ENCODE measurements at regions not wholly inside any gene's neighbourhood (a gene's known extent, or its start where the extent isn't known, plus 50 kb on each side); places are given as distances from the start of the nearest gene placed in this dataset.
"Not testable (repeated sequence)": the region's sequence is repeated elsewhere in the genome, so short reads cannot be mapped to it uniquely, and the experiment has no call there.

DNA sequence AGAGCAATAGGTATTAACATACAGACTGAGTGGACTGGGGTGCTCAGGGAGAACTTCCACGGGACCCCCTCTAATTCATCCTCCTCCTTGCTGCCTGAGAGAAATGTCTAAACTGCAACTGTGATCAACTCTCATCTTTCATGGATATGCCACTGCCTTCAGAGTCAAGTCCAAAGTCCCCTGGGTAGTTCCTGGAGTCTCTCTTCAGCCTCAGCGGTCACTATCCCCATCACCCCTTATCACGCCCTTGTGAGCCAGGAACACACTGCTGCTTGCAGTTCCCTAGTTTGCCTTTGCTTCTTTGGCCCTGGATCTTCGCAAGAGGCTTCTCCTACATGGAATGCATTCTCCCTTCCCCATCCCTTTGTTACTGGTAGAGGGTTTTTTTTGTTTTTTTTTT lies 58.7 kb upstream of the AUTS2 start:
- Histone ChIP-seq H3K4me1 (ENCODE audit: insufficient read depth, low read length) (peaks cover 3% of the 10 kb centered on the region; the same call in 1 of the 2 replicates), H3K4me3 (ENCODE audit: low read length) (no peak overlapping the region), H3K9me3 (ENCODE audit: insufficient read depth, low read depth, low read length) (no peaks in the 10 kb centered on the region), H3K27me3 (ENCODE audit: insufficient read depth, low read length) (no peaks in the 10 kb centered on the region), H3K36me3 (ENCODE audit: insufficient read depth, low read depth, low read length) (no peaks in the 10 kb centered on the region), H3K9ac (ENCODE audit: low read depth, low read length) (no peak overlapping the region), H3K27ac (ENCODE audit: low read length) (no peak overlapping the region)

DNA sequence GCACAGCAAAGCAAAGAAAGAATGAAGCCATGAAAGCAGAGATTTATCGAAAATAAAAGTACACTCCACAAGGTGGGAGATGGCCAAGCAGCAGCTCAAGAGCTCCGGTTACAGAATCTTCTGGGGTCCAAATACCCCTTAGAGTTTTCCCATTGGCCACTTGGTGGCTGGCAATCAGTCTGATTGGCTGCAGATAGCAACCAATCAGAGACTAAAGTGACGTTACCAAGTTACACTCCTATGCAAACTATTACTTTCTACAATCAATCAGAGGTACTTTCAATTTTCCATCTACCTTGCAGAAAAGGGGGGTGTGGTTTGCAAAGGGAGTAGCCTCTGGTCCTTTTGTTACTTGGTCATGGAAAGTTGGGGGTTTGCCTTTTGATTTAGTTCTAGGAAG lies 58.0 kb upstream of the AUTS2 start:
- Histone ChIP-seq H3K9me3 (ENCODE audit: insufficient read depth, low read depth, low read length) (no peaks in the 10 kb centered on the region), H3K4me3 (ENCODE audit: low read length) (no peak overlapping the region), H3K4me1 (ENCODE audit: insufficient read depth, low read length) (peaks cover 3% of the 10 kb centered on the region; the same call in 1 of the 2 replicates), H3K27ac (ENCODE audit: low read length) (no peak overlapping the region), H3K36me3 (ENCODE audit: insufficient read depth, low read depth, low read length) (no peaks in the 10 kb centered on the region), H3K9ac (ENCODE audit: low read depth, low read length) (no peak overlapping the region), H3K27me3 (ENCODE audit: insufficient read depth, low read length) (no peaks in the 10 kb centered on the region)

DNA sequence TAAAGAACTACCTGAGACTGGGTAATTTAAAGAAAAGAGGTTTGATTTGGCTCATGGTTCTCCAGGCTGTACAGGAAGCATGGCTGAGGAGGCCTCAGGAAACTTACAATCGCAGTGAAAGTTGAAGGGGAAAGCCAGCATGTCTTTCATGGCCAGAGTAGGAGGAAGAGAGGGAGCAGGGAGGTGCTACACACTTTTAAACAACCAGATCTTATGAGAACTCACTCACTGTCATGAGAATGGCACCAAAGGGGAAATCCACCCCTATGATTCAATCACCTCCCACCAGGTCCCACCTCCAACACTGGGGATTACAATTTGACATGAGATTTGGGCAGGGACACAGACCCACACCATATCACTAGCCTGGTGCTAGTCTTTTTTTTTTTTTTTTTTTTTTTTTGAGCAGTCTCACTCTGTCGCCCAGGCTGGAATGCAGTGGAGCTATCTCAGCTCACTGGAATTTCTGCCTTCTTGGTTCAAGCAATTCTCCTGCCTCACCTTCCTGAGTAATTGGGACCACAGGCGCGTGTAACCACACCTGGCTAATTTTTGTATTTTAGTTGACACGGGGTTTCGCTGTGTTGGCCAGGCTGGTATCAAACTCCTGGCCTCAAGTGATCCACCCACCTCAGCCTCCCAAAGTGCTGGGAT lies 56.4 kb upstream of the AUTS2 start:
- H3K9ac ChIP-seq (ENCODE audit: low read depth, low read length); H3K27ac ChIP-seq (ENCODE audit: low read length); H3K27me3 ChIP-seq (ENCODE audit: insufficient read depth, low read length); H3K9me3 ChIP-seq (ENCODE audit: insufficient read depth, low read depth, low read length); H3K4me3 ChIP-seq (ENCODE audit: low read length); H3K36me3 ChIP-seq (ENCODE audit: insufficient read depth, low read depth, low read length); H3K4me1 ChIP-seq (ENCODE audit: insufficient read depth, low read length): not testable (repeated sequence)

DNA sequence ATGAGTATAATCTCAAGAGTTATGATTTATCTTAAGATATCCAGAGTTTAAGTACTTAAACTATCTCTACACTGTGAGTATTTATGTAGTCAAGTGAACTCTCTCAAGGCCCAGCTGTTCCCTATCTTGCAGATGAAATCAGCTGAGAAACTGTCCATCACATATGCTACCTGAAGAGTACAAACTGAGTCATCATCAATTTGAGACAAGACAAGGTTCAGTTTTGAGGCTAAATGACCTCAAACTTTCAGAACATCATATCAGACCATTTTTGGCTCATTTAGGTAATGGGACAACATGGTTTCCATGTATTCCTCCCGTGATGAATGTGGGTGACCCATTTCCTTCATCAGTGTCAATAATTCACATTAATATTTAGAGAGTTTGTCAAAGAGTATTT lies 53.1 kb upstream of the AUTS2 start:
- H3K9me3 ChIP-seq (ENCODE audit: insufficient read depth, low read depth, low read length): no peaks in the 10 kb centered on the region
- H3K4me1 ChIP-seq (ENCODE audit: insufficient read depth, low read length): no peaks in the 10 kb centered on the region
- H3K27me3 ChIP-seq (ENCODE audit: insufficient read depth, low read length): no peaks in the 10 kb centered on the region
- H3K36me3 ChIP-seq (ENCODE audit: insufficient read depth, low read depth, low read length): no peaks in the 10 kb centered on the region
- no peak overlapping the region for H3K9ac ChIP-seq (ENCODE audit: low read depth, low read length)
- H3K27ac ChIP-seq (ENCODE audit: low read length): no peak overlapping the region
- no peak overlapping the region for H3K4me3 ChIP-seq (ENCODE audit: low read length)

Measured in iPS-20b (cell line).